Transverse colon (tissue), 4 donors: ENCODE measurements at regions not wholly inside any gene's neighbourhood (a gene's known extent, or its start where the extent isn't known, plus 50 kb on each side); places are given as distances from the start of the nearest gene placed in this dataset.

Experiments
- CTCF ChIP-seq, 5 experiments: fragments of 200-600 bp in 3 of 5; fragments of 450-650 bp in 2 of 5; sonication (generic) in 3 of 5; IDR thresholded peaks; 1 replicate in 2 of 5; 2 replicates in 3 of 5; pipeline ENCODE4 v1.5.1; 2016 to 2017; ENCODE audit warnings: antibody characterized with exemption in 5 of 5, inconsistent platforms in 3 of 5, mild to moderate bottlenecking in 2 of 5, moderate library complexity in 1 of 5
- EP300 ChIP-seq: sonication (generic); formaldehyde crosslinking; IDR thresholded peaks from one replicate; pipeline ENCODE4 v1.6.1; 2017; ENCODE audit warnings: antibody characterized with exemption, low read depth
- POLR2A ChIP-seq: fragments of 450-650 bp; IDR thresholded peaks from one replicate; pipeline ENCODE4 v1.6.1; 2016; ENCODE audit warnings: antibody characterized with exemption, mild to moderate bottlenecking, moderate library complexity
- POLR2AphosphoS5 ChIP-seq, 3 donors: sonication (generic); formaldehyde crosslinking; IDR thresholded peaks; one replicate each; pipeline ENCODE4 v1.6.1; 2016; ENCODE audit warnings: antibody characterized with exemption in 3 of 3

DNA sequence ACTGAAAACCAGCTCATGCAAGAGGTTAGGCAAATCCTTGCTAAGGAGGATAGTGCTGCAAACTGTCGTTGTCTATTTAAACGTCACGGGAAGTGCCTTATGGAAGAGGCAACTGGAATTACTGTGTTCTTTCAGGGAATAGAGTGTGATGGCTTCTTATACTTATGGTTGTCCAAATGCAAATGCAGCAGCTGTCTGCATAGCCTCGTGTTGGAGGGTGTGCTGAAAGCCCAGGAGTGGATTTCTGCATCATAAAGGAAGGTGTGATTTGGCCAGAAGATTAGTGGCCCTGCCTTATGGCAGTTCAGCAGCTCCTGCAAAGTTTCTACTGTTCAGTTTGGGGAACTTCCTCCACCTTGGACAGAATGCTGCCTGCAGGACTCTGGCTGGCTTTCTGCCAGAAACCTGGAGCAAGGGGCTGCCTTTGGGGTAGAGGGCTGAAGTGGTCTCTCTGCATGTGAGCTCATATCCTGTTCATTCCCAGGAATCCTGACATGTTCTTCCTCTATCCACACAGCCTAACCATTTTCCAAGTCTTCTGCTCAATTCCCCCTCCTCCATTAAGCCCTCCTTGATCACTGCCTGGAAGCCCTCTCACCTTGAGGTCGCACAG, 321.2 kb upstream of the CXCR4 start:
- TF ChIP-seq CTCF (IDR thresholded peaks at IDR 0.05) (no peak), EP300 (no peak), POLR2A (no peak), POLR2AphosphoS5 (IDR thresholded peaks at IDR 0.05) (no peak)
